NCI-H1092 treated with DMSO at 0.1 percent for 48 hours (cell line): ENCODE measurements at regions not wholly inside any gene's neighbourhood (a gene's known extent, or its start where the extent isn't known, plus 50 kb on each side); places are given as distances from the start of the nearest gene placed in this dataset.
A peak's percentile ranks its signal among the peaks of the same experiment; 100 is the strongest.
"Not testable (repeated sequence)": the region's sequence is repeated elsewhere in the genome, so short reads cannot be mapped to it uniquely, and the experiment has no call there.

Experiments used
- DNase-seq: peaks from one replicate; lab custom pipeline; 2025; lab: John Stamatoyannopoulos, UW

DNA sequence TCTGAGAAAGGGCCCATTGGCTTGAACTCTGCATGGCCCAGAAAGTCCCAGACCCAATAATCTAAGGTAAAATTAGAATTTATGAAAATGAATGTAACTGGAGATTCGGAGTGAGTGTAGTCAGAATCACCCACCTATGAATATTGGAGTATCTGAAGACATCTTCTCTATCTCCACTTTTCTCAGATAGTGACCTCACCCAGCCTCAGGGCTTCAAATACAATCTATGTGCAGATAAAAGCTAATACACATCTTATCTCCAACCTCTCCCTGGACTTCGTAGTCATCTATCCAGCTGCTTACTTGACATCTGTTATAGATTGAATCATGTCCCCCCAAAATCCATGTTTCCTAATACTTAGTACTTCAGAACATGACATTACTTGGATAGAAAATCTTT, 263.2 kb downstream of the RAD51AP2 start:
- no peak for DNase-seq

DNA sequence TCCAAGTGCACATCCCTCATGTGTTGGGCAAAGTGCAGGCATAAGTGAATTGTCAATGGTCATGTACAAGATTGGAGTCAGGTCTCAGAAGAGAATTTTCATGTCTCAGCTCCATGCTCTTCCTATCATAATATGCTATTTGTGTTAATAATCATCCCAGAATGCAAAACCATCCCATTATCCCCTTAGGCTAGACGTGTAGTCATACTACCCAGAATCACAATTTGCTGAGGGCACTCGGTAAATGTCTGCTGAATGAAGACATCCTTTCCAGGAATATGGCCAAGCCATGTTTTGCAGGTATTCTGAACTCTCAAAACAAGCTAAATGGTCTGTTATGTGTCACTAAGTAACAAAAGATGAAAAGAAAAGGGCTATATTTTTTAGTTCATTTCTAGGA, 263.8 kb downstream of the RAD51AP2 start:
- DNase-seq: no peak

DNA sequence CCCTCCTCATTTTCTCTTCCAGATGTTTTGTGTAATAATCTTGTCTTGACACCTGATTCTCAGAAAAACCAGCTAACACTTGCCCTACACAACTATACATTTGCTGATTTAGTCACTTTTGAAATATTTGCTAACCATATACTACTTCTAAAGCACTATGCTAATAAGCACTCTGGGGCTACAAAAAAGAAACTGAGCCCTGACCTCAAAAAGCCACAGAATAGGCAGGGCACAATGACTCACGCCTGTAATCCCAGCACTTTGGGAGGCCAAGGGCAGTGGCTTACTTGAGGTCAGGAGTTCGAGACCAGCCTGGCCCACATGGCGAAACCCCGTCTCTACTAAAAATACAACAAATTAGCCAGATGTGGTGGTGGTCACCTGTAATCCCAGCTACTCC, 266.0 kb downstream of the RAD51AP2 start:
- DNase-seq: no peak

DNA sequence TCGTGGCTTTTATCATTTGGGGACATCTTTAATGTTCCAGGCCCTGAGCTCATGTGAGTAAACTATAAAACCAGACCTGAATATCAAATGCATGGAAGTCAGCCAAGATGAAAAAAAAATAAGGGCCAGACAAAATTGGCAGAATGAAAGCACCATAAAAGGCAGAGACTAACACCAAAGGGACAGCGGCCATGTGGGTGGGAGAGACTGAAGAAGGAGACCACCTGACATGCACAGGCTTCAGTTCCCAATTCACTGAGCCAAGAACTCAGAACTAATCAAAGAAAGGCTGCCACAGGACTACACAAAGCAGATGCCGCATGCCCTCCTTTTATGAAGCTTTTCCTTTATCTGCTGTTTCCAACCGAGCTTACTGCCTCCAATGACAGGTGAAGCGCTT, 267.1 kb downstream of the RAD51AP2 start:
- DNase-seq: no peak

DNA sequence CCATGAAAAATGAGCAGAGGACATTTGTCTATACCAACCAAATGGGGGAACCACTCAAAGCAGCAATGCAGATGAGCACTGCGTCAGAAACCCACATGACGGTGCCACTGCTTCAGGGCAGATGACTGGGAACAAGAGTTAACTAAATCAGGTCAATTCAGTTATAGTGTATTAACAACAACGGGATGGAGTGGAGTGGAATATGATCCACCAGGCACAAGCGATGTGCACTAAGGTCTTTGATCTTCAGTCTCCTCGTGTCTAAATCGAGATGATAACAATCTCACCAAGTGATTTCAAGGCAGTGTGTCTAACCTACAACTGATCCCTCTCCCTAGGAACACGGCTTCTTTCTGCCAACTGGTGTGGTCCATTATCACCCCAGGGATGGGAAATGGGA, 269.0 kb downstream of the RAD51AP2 start:
- no peak for DNase-seq

DNA sequence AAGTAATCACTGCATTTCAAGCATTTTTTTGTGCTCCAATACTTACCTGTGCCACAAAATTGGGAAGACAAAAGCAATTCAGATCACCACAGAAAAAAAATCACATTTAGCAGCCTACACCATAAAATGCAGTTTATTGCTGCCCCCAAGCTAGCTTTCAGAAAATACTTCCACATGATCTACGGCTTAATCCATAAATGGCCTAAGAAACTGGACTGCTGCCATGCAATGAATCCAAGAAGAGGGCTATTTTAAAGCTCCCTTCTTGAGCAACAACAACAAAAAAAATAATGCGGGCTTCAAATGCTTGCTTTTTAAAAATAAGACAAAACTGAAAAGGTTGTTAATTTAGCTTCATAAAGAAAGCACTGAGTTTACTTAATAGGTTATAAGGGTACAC, 272.3 kb downstream of the RAD51AP2 start:
- DNase-seq: no peak

DNA sequence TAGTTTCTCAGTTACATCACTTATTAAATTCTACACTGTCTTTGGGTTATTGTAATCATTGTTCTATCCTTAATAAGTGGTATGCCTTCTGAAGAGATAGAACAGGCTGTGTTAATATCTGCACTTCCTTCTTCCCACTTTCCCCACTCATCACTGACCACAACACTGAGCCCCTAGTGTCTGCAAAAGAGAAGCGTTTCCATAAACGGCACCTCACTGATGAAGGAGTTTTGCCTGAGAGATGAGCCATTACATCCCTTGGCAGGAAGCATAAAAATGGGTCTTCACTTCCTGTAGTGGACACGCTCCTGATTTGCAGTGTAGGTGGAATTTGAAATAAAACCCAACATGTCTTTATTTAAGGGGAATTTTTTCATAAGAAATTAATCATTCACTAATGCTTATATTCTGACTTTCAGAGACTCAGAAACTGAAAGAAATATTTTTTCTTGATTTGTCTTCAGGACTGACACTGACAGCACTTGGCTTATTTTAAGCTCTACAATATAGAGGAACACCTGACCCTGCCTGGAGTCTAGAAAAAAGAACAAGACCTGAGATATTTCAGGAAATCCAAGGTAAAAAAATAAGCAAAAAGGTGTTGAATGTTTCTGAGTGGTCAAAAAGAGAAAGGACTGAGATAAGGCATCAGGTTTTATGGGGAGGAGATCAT, 275.3 kb downstream of the RAD51AP2 start:
- DNase-seq: no peak

DNA sequence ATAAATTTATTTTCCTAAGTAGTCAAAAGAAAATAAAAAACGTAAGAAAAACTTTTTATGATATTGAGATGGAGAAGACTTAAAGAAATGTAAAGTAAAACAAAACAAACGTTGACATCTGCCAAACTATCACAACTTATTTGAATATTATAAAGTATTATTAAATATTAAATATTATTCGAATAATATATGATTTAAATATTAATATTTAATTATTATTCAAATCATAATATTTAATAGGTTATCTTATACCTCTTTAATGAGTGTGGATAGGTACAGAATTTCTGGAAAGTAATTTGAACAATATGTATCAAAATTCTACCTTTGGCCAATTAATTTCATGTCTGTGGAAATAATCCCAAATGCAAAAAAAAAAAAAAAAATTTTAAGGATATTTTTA, 278.7 kb downstream of the RAD51AP2 start:
- DNase-seq: no peak

DNA sequence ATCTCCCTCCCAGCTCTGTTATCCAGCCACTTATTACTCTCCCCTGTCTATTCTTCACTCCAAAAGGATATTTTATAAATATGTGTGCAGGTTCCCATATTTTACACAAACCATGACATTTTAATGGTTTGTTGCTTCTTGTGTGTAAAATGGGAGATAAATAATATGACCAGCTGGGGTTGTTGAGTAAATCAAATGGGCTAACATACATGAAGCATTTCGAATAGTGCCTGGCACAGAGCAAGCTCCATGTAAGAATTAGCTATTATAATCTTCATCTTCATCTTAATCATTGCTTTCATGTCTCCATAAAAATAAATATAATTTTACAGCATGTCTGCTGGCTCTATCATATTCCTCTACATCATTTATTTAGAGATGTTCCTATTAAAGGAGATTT, 283.1 kb downstream of the RAD51AP2 start:
- no peak for DNase-seq

DNA sequence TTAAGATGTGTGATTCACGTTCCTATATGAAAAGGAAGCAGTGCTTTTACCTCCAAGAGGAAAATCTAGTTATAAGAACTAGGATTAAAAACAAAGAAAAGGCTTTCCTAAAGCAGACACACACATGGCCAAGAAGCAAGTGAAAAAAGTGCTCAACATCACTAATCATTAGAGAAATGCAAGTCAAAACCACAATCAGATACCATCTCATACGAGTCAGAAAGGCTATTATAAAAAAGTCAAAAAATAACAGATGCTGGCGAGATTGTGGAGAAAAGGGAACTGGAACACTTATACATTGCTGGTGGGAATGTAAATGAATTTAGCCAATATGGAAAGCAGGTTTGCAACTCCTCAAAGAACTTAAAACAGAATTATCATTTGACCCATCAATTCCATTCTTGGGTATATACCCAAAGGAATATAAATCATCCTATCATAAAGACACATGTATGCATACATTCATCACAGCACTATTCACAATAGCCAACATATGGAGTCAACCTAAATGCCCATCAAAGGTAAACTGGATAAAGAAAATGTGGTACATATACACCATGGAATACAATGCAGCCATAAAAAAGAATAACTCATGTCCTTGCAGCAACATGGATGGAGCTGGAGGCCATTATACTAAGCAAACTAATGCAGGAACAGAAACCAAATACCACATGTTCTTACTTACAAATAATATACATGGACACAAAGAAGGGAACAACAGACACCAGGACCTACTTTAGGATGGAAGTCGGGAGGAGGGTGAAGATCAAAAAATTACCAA, 285.3 kb downstream of the RAD51AP2 start:
- no peak for DNase-seq

DNA sequence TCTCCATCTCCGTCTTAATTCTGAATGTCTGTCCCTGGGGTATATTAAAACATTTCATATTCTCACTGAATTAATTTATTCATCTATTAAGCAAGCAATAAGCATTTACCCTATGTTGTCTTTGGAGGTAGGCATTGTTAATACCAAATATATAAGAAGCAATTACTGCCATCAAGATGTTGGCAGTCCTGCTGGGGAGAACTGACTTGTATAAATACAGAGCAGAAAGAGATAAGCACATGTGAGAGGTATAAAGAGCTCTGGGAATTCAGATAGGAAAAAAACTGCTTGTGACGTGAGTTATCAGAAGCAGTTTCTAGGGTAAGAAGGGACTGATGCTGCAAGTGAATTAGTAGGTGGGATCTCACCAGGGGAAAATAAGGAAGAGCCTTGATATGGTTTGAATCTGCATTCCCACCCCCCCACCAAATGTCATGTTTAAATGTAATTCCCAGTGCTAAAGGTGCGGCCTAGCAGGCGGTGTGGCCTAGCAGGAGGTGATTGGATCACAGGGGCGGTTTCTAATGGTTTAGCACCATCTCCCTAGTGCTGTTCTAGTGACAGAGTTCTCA, 286.8 kb downstream of the RAD51AP2 start:
- no peak for DNase-seq

DNA sequence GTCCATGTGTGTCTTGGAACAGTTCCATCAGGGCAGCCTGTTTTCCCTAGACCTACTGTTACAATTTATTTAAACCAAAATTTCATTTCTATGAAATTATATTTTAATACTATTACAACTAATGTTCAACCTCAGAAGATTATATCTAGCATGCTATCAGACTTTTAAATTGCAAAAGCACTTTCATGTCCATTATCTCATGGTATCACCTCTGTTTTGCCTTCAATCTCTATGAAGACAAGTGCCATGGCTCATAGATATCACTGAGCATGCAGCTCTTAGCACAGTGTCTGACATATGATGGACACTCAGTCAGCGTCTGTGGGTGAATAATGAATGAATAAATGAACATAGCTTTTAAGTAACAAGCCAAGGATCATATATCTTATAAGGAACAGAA, 288.8 kb downstream of the RAD51AP2 start:
- no peak for DNase-seq

DNA sequence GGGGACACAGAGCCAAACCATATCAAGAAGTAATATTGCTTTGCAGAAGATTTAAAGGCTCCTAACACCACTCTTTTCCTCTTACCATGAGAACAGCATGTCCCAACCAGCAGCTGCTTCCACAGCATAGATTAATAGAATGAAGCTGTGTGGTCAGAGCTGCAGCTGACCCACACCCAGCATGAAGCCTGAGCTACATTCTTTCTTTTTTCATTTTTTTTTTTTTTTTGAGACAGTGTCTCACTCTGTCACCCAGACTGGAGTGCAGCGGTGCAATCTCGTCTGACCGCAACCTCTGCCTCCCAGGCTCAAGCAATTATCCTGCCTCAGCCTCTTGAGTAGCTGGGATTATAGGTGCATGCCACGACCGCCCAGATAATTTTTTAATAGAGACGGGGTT, 289.8 kb downstream of the RAD51AP2 start:
- no peak for DNase-seq

DNA sequence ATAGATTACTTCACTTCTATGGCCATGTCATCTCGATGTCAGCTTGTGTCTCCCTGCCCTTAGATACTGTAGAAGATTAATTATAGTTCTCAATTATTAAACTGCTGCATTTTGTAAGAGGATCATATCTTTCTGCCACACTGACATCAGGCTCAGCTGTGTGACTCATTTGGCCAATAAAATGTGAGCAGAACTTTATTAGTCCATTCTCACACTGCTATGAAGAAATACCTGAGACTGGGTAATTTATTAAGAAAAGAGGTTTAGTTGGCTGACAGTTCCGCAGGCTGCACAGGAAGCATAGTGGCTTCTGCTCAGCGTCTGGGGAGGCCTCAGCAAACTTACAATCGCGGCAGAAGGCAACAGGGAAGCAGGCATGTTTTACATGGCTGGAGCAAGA, 290.4 kb downstream of the RAD51AP2 start:
- no peak for DNase-seq

DNA sequence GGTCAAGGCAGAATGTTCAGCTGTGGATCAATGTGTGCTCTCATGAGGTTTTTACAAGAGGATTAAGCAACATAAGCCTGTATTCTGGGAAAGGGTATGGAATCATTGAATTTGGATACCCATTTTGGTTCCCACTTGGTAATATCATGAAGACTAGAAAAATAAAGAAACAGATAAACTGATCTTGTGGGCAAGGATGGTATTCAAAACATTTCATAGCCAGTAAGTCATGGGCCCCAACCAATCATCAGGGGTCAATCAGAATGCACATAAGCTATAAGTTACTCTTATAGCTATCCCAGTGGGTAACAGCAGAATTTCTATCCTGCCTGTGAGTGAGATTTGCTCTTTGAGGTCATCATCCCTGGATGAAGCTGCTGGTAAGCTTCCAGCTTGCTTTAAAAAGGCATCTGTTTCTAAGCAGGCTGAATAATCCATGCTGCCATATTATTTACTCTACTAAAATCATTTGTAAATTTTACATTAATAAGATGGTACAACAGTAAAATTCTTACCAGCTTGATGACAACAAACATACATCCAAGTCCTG, 291.2 kb downstream of the RAD51AP2 start:
- DNase-seq: no peak

DNA sequence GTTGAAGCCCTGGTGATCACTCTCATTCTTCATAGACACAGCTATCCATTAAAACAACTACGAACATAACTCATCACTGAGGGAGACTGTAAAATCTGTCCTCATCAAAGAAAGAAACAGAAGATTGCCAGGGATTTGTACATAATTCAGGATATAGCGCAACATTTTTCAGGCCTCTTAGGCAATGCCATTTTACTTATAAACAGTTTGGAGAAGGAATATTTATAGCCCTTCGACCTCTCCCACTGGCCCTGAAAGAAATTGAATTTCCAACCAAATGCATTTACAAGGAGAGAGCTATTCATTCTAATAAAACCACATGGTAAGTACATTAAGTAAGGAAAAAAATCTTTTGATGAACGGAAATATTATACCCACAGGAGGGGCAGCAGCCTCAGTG, 295.0 kb downstream of the RAD51AP2 start:
- no peak for DNase-seq

DNA sequence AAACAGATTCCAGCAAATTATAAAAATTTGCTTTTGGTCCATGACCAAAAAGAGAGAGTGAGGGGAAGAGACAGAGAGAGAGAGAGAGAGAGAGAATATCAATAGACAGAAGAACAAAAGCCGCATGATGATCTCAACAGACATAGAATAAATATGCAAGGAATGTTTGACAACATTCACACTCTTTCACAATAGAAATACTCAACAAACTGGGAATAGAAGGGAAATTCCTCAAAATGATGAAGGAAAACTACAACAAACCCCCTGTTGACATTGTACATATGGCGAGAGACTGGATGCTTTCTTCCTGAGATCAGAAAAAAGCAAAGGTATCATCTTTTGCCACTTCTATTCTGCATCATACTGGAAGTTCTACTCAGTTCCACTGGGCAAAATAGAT, 309.7 kb downstream of the RAD51AP2 start:
- DNase-seq: no peak

DNA sequence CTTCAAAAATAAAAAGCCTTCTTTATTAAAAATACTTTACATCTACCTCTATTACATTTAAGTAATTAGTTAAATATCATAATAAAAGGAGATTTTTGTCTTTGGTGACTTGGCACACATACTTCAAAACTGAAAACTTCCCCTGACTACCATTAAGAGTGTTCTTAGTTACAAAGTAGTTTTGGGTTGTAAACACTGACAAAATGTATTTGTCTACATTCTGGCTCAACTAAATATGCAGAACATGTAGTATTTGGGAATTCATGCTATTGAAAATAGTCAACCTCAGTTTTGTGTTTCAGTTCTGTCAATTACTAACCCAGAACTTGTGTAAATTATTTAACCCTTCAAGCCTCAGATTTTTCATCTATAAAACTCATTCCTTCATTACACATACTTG, 311.5 kb downstream of the RAD51AP2 start:
- no peak for DNase-seq

DNA sequence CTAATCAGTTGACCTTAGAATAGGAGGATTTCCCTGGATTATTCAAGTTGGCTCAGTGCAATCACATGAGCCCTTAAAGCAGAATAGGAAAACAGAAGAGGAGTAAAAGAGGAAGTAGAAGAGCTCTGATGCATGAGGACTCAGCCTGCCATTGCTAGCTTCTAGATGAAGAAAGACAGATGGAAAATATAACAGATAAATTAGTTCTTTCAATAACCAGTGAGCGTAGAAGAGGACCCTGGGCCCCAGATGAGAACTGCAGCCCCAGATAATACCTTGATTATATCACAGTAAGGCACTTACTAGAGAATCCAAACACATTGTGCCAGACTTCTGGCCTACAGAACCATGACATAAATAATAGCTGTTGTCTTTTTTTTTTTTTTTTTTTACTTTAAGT, 314.0 kb downstream of the RAD51AP2 start:
- DNase-seq: not testable (repeated sequence)

DNA sequence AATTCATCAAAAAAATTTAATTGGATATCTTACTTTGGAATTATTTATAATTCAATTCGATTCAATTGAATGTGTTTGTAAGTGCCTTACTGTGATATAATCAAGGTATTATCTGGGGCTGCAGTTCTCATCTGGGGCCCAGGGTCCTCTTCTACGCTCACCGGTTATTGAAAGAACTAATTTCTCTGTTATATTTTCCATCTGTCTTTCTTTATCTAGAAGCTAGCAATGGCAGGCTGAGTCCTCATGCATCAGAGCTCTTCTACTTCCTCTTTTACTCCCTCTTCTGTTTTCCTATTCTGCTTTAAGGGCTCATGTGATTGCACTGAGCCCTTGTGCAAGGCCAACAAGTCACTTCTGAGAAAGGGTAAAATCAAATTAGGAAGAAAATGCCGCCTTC, 315.6 kb downstream of the RAD51AP2 start:
- DNase-seq: not testable (repeated sequence)

DNA sequence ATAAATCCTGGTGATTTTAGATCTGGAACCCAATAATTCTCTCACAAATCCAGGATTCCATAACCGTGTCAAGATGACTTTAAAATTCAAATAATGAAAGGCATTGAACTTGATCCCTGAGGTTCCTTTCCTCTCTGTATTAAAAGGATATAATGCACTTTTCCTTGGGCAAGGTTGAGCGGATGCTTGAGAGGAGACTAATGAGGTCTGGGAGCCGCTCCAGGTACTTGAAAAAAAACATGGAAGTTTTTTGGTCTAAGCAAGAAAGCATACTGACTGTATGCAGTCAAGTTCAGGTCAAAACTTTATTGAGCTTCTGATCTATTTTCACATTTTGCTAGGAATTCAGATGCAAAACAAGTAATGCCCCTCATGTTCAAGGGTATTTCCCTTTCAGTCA, 318.5 kb downstream of the RAD51AP2 start:
- peak; percentile 10 for DNase-seq

DNA sequence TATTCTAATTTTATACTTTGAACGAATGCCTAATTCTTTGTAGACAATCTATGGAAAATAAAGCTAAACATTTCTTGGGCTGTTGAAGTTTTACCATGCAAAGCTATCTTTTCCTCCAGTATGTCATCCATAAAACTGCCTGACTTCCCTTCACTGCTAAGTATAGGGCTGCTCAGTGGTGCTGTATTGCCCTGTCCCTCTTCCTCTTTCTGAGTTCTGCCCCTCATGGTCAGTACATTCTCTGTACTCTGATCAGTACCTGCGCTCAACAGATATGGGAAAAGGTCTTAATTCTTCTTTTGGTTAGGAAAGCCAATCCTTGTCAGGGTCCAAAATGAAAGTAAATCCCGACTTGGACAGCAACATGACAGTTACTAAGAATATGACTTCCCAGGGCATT, 321.9 kb downstream of the RAD51AP2 start:
- DNase-seq: no peak

DNA sequence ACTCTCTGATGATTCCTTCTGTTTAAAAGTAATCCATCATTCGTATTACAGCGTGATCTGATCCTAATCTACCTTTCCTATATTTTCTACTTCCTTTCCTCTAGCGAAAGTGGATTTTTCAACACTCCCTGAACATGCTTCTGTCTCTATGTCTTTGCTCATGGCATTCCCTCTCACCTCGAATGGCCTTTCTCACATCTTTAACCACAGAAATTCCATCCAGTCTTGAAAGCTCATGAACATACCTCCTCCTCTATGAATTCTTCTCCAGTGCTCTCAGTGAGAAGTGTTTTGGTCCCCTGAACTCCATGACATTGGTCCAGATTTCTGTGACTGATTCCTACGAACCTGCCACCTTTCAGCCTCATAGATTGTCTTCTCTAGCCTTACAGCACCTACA, 323.2 kb downstream of the RAD51AP2 start:
- no peak for DNase-seq
